Transverse colon (tissue), 3 donors: ENCODE measurements at regions not wholly inside any gene's neighbourhood (a gene's known extent, or its start where the extent isn't known, plus 50 kb on each side); places are given as distances from the start of the nearest gene placed in this dataset.

Experiments used
- EP300 ChIP-seq: sonication (generic); formaldehyde crosslinking; IDR thresholded peaks from one replicate; pipeline ENCODE4 v1.6.1; 2017; ENCODE audit warnings: antibody characterized with exemption, low read depth
- POLR2A ChIP-seq: fragments of 450-650 bp; IDR thresholded peaks from one replicate; pipeline ENCODE4 v1.6.1; 2016; ENCODE audit warnings: antibody characterized with exemption, mild to moderate bottlenecking, moderate library complexity
- TF ChIP-seq, protein P1 (sequence below), 5 experiments: fragments of 200-600 bp in 3 of 5; fragments of 450-650 bp in 2 of 5; sonication (generic) in 3 of 5; IDR thresholded peaks; 1 replicate in 2 of 5; 2 replicates in 3 of 5; pipeline ENCODE4 v1.5.1; 2016 to 2017; ENCODE audit warnings: antibody characterized with exemption in 5 of 5, inconsistent platforms in 3 of 5, mild to moderate bottlenecking in 2 of 5, moderate library complexity in 1 of 5

DNA sequence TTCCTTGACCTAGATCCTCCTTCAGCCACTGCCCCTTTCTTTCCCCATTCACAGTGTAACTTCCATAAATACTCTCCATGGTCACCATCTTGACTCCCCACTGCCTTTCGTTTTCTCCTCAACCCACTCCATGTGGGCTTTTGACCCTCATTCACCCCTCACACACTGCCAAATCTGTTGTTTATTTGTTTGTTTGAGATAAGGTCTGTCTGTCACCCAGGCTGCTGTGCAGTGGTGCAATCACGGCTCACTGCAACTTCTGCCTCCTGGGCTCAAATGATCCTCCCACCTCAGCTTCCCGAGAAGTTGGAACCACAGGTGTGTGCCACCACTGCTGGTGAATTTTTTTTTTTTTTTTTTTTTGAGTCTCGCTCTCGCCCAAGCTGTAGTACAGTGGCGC is 162.9 kb downstream of the FGF1 start:
- TF ChIP-seq, protein P1, sequence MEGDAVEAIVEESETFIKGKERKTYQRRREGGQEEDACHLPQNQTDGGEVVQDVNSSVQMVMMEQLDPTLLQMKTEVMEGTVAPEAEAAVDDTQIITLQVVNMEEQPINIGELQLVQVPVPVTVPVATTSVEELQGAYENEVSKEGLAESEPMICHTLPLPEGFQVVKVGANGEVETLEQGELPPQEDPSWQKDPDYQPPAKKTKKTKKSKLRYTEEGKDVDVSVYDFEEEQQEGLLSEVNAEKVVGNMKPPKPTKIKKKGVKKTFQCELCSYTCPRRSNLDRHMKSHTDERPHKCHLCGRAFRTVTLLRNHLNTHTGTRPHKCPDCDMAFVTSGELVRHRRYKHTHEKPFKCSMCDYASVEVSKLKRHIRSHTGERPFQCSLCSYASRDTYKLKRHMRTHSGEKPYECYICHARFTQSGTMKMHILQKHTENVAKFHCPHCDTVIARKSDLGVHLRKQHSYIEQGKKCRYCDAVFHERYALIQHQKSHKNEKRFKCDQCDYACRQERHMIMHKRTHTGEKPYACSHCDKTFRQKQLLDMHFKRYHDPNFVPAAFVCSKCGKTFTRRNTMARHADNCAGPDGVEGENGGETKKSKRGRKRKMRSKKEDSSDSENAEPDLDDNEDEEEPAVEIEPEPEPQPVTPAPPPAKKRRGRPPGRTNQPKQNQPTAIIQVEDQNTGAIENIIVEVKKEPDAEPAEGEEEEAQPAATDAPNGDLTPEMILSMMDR (IDR thresholded peaks at IDR 0.05) = no peak
- TF ChIP-seq POLR2A = no peak
- TF ChIP-seq EP300 = no peak
